GM12878 (cell line): ENCODE measurements at regions not wholly inside any gene's neighbourhood (a gene's known extent, or its start where the extent isn't known, plus 50 kb on each side); places are given as distances from the start of the nearest gene placed in this dataset.

Experiments used
- ATAC-seq: fragments of 200-7000 bp; cut with Tn5 transposase; 3 replicates; pipeline ENCODE4 v1.9.1; 2020; ENCODE audit warnings: mild to moderate bottlenecking, moderate library complexity
- BruUV-seq: library from RNA; stranded (reverse); fragments of 400-500 nt; replicated peaks from 2 replicates; lab custom pipeline; 2021; lab: Mats Ljungman, UMichigan
- CTCF ChIA-PET: fragments of 300-600 bp; sonication (Branson Sonifier 250); formaldehyde crosslinking; extraction: SDS; loops from one replicate; lab custom pipeline; 2021; ENCODE audit warnings: inconsistent platforms; lab: Yijun Ruan, JAX
- POLR2A ChIA-PET: fragments of 350-600 bp; formaldehyde crosslinking; extraction: SDS; loops from one replicate; lab custom pipeline; 2021; ENCODE audit warnings: inconsistent platforms; lab: Charles Lee
- RAD21 ChIA-PET: fragments of 300-600 bp; sonication (Branson Sonifier 250); formaldehyde crosslinking; loops from one replicate; lab custom pipeline; 2023; ENCODE audit warnings: antibody characterized with exemption; ENCODE audit not compliant: unreplicated experiment; lab: Charles Lee
- SMC1A ChIA-PET: fragments of 300-600 bp; sonication (Branson Sonifier 250); formaldehyde crosslinking; loops from one replicate; lab custom pipeline; 2023; ENCODE audit not compliant: unreplicated experiment, uncharacterized antibody; lab: Charles Lee
- DNase-seq: peaks from one replicate; pipeline ENCODE4 v3.0.0-alpha.2; 2011; ENCODE audit warnings: low read depth, low spot score
- FAIRE-seq: peaks from 3 replicates; lab custom pipeline; 2011; peaks lifted over from hg19 to GRCh38; lab: Jason Lieb, UNC
- H2AFZ ChIP-seq: 2 replicates; pipeline ENCODE4 v1.6.0; 2011; ENCODE audit warnings: low read depth, low read length, control low read depth; ENCODE audit not compliant: control insufficient read depth
- H3K27ac ChIP-seq: 2 replicates; pipeline ENCODE4 v1.5.1; 2011; ENCODE audit warnings: control low read depth; ENCODE audit not compliant: control insufficient read depth, insufficient read depth
- H3K27me3 ChIP-seq, 2 experiments: replicated peaks in 1 of 2; 2 replicates each; pipeline versions ENCODE4 v1.6.0 to v1.6.1; 2011; ENCODE audit warnings: low read length in 1 of 2; ENCODE audit not compliant: control insufficient read depth in 2 of 2, insufficient read depth in 2 of 2
- H3K36me3 ChIP-seq, 2 experiments: 2 replicates each; pipeline ENCODE4 v1.5.1; 2011; ENCODE audit warnings: low read length in 1 of 2; ENCODE audit not compliant: control insufficient read depth in 2 of 2, insufficient read depth in 2 of 2
- H3K4me1 ChIP-seq: 2 replicates; pipeline ENCODE4 v1.6.1; 2011; ENCODE audit warnings: mild to moderate bottlenecking, low read length, moderate library complexity, mixed read lengths; ENCODE audit not compliant: control insufficient read depth, insufficient read depth
- H3K4me2 ChIP-seq: 2 replicates; pipeline ENCODE4 v1.6.0; 2011; ENCODE audit warnings: control low read depth; ENCODE audit not compliant: control insufficient read depth, insufficient read depth
- H3K4me3 ChIP-seq: fragments of 200-600 bp; sonication (generic); 2 replicates; pipeline ENCODE4 v1.5.1; 2016
- H3K79me2 ChIP-seq: 2 replicates; pipeline ENCODE4 v1.6.0; 2011; ENCODE audit warnings: low read length; ENCODE audit not compliant: control insufficient read depth, insufficient read depth
- H3K9ac ChIP-seq: 2 replicates; pipeline ENCODE4 v1.8.0; 2011; ENCODE audit warnings: low read length, control low read depth, mixed read lengths; ENCODE audit not compliant: control insufficient read depth, insufficient read depth
- H3K9me3 ChIP-seq: replicated peaks from 3 replicates; pipeline ENCODE4 v1.5.1; 2011; ENCODE audit warnings: mild to moderate bottlenecking, low read length; ENCODE audit not compliant: control insufficient read depth, insufficient read depth
- H4K20me1 ChIP-seq: 2 replicates; pipeline ENCODE4 v1.6.0; 2011; ENCODE audit not compliant: control insufficient read depth, insufficient read depth
- BACH1 ChIP-seq: fragments of 450-650 bp; IDR thresholded peaks from 2 replicates; pipeline ENCODE4 v1.6.1; 2017; ENCODE audit warnings: mild to moderate bottlenecking, borderline replicate concordance
- BHLHE40 ChIP-seq, 2 experiments: fragments of 450-650 bp in 1 of 2; IDR thresholded peaks; 2 replicates each; pipeline ENCODE4 v1.6.1; 2011 to 2017; ENCODE audit warnings: low read depth in 2 of 2, borderline replicate concordance in 1 of 2, improper control_type of control experiment in 1 of 2, low read length in 1 of 2, mild to moderate bottlenecking in 1 of 2
- CREM ChIP-seq: IDR thresholded peaks from 2 replicates; pipeline ENCODE4 v1.6.1; 2014; ENCODE audit warnings: antibody characterized with exemption, low read depth
- FOXK2 ChIP-seq: fragments of 450-650 bp; IDR thresholded peaks from 2 replicates; pipeline ENCODE4 v1.6.1; 2017; ENCODE audit warnings: mild to moderate bottlenecking, moderate library complexity
- JUNB ChIP-seq: IDR thresholded peaks from 2 replicates; pipeline ENCODE4 v1.6.1; 2016; ENCODE audit warnings: antibody characterized with exemption, mild to moderate bottlenecking
- NFIC ChIP-seq: IDR thresholded peaks from 2 replicates; pipeline ENCODE4 v1.6.1; 2012; ENCODE audit warnings: low read depth, mild to moderate bottlenecking, inconsistent platforms, low read length, moderate library complexity
- NFXL1 ChIP-seq: fragments of 450-650 bp; IDR thresholded peaks from 2 replicates; pipeline ENCODE4 v1.6.1; 2017; ENCODE audit warnings: antibody characterized with exemption, mild to moderate bottlenecking, borderline replicate concordance
- NR2C2 ChIP-seq: IDR thresholded peaks from 2 replicates; pipeline ENCODE4 v1.6.1; 2011; ENCODE audit warnings: borderline replicate concordance, low read depth; ENCODE audit not compliant: control insufficient read depth, insufficient read length
- PML ChIP-seq: IDR thresholded peaks from 2 replicates; pipeline ENCODE4 v1.6.1; 2012; ENCODE audit warnings: low read length, inconsistent platforms
- POLR2AphosphoS2 ChIP-seq: IDR thresholded peaks from 2 replicates; pipeline ENCODE4 v1.6.1; 2011; ENCODE audit warnings: low read depth, mild to moderate bottlenecking, low read length, improper control_type of control experiment, moderate library complexity
- PRDM15 ChIP-seq: fragments of 450-650 bp; formaldehyde crosslinking; IDR thresholded peaks from 2 replicates; pipeline ENCODE4 v1.4.0; 2020; ENCODE audit warnings: mild to moderate bottlenecking, moderate library complexity
- TARDBP ChIP-seq: IDR thresholded peaks from 2 replicates; pipeline ENCODE4 v1.6.1; 2016; ENCODE audit warnings: borderline replicate concordance
- WRNIP1 ChIP-seq: IDR thresholded peaks from 2 replicates; pipeline ENCODE4 v1.6.1; 2011; ENCODE audit warnings: low read depth, low read length, improper control_type of control experiment, borderline replicate concordance
- ZNF384 ChIP-seq: IDR thresholded peaks from 2 replicates; pipeline ENCODE4 v1.6.1; 2012; ENCODE audit warnings: low read depth, mild to moderate bottlenecking, low read length, improper control_type of control experiment, borderline replicate concordance
- WGBS: methylation state at CpG from one replicate; pipeline ENCODE4 v1.1.6; 2016; ENCODE audit warnings: low lambda C conversion rate; ENCODE audit not compliant: insufficient replicate concordance, insufficient coverage; ENCODE audit errors: missing lambda C conversion rate; 5-methylcytosine and 5-hydroxymethylcytosine counted together
- in situ Hi-C: fragments of 300-500 bp; cut with MboI; formaldehyde crosslinking; loops from 9 replicates; pipeline ENCODE4 v1.14.3; 2018; ENCODE audit warnings: mixed read lengths
- intact Hi-C: fragments of 100-400 bp; cut with micrococcal nuclease; formaldehyde crosslinking; loops from one replicate; pipeline ENCODE4 v1.14.2; 2022; ENCODE audit not compliant: unreplicated experiment
- TF ChIP-seq, protein P1 (sequence below): fragments of 450-650 bp; formaldehyde crosslinking; IDR thresholded peaks from 2 replicates; pipeline ENCODE4 v1.5.0; 2022; ENCODE audit warnings: mild to moderate bottlenecking, missing genetic modification characterization
- TF ChIP-seq, protein P2 (sequence below): IDR thresholded peaks from 2 replicates; pipeline ENCODE4 v1.6.1; 2011; ENCODE audit warnings: borderline replicate concordance, low read depth, mild to moderate bottlenecking, moderate library complexity, mixed read lengths, low read length; ENCODE audit not compliant: insufficient read depth; ENCODE audit errors: extremely low read length

- Histone ChIP-seq H3K36me3 (no peaks in the 10 kb centered on the region), H3K9ac (peak overlapping the region; percentile 7; the same call in 1 of the 2 replicates), H3K9me3 (no peaks in the 10 kb centered on the region), H2AFZ (peak overlapping the region; percentile 67), H3K4me3 (no peak overlapping the region), H4K20me1 (no peaks in the 10 kb centered on the region), H3K79me2 (no peaks in the 10 kb centered on the region), H3K4me2 (peak overlapping the region; percentile 82), H3K4me1 (peaks cover 54% of the 10 kb centered on the region), H3K27me3 (no peaks in the 10 kb centered on the region; a peak in 1 of 4 replicates), H3K27ac (peak overlapping the region; percentile 74)
- 8% methylated on average over 4 of the region's 4 CpGs for WGBS
- FAIRE-seq (no peak), DNase-seq (peak; percentile 82), ATAC-seq (peak; percentile 81)
- ChIA-PET SMC1A (interaction anchor here (1.0 to 5.9 kb wide), 7 partner anchors 11 to 83 kb away, joined by 3 to 58 read pairs (median 8); no protein-coding TSS in a partner anchor), CTCF (interaction anchor here (0.8 to 2.8 kb wide), 6 partner anchors 9 to 428 kb away, joined by 3 to 13 read pairs (median 6); partner anchors contain the start of gene TLE3), POLR2A (interaction anchor here (0.9 kb wide), 2 partner anchors 40 to 50 kb away, joined by 3 to 4 read pairs; no protein-coding TSS in a partner anchor), RAD21 (interaction anchor here (0.6 to 5.7 kb wide), 14 partner anchors 10 to 426 kb away, joined by 3 to 47 read pairs (median 5); no protein-coding TSS in a partner anchor)
- no TSS peak for BruUV-seq
- intact Hi-C loops: loop anchor here (2.0 kb wide), 1 partner anchor 46 kb away; no protein-coding TSS in a partner anchor
- in situ Hi-C loops: no loop called here
- TF ChIP-seq TARDBP (no peak), ZNF384 (no peak), PML (no peak), BACH1 (peak; percentile 16; the same call in 1 of the 2 replicates), BHLHE40 (IDR thresholded peaks at IDR 0.05; ENCODE audit: borderline replicate concordance in 1 of 2, low read depth in 2 of 2, low read length in 1 of 2) (peak; percentile 97 to 98), WRNIP1 (no peak), NR2C2 (no peak), NFXL1 (no peak), PRDM15 (CRISPR knock-in tag) (no peak), NFIC (peak; percentile 54; the same call in 1 of the 2 replicates), CREM (no peak), FOXK2 (no peak), POLR2AphosphoS2 (no peak), JUNB (no peak)
- TF ChIP-seq, protein P1, sequence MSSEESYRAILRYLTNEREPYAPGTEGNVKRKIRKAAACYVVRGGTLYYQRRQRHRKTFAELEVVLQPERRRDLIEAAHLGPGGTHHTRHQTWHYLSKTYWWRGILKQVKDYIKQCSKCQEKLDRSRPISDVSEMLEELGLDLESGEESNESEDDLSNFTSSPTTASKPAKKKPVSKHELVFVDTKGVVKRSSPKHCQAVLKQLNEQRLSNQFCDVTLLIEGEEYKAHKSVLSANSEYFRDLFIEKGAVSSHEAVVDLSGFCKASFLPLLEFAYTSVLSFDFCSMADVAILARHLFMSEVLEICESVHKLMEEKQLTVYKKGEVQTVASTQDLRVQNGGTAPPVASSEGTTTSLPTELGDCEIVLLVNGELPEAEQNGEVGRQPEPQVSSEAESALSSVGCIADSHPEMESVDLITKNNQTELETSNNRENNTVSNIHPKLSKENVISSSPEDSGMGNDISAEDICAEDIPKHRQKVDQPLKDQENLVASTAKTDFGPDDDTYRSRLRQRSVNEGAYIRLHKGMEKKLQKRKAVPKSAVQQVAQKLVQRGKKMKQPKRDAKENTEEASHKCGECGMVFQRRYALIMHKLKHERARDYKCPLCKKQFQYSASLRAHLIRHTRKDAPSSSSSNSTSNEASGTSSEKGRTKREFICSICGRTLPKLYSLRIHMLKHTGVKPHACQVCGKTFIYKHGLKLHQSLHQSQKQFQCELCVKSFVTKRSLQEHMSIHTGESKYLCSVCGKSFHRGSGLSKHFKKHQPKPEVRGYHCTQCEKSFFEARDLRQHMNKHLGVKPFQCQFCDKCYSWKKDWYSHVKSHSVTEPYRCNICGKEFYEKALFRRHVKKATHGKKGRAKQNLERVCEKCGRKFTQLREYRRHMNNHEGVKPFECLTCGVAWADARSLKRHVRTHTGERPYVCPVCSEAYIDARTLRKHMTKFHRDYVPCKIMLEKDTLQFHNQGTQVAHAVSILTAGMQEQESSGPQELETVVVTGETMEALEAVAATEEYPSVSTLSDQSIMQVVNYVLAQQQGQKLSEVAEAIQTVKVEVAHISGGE (CRISPR knock-in tag): no peak
- TF ChIP-seq, protein P2, sequence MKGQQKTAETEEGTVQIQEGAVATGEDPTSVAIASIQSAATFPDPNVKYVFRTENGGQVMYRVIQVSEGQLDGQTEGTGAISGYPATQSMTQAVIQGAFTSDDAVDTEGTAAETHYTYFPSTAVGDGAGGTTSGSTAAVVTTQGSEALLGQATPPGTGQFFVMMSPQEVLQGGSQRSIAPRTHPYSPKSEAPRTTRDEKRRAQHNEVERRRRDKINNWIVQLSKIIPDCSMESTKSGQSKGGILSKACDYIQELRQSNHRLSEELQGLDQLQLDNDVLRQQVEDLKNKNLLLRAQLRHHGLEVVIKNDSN: peak; percentile 43
Observed at GRCh38 chr15:69668963-69669362, 216.3 kb downstream of the RPLP1 start.
